ENCODE measurements at regions not wholly inside any gene's neighbourhood (a gene's known extent, or its start where the extent isn't known, plus 50 kb on each side); places are given as distances from the start of the nearest gene placed in this dataset.

DNA sequence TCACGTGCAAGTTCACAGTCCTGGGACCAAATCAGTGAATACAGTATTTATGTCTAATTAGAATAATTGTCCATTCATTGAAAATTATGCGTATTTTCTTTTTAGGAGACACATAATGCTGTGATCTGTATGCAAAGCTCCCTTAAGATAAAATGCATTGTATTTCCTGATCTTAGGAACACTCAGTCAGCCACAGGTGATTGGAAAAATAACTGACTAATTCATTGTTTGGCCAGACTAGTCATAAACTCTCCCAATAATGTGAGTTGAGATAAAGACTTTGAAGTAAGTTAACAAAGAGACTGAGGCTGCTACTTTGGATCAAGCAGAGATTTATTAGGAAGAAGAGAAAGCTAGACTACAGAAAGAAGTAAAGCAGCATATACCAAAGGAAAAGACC is 182.2 kb downstream of the GNAI1 start:
- 78 to 84% methylated on average over 2 of the region's 2 CpGs for WGBS, 2 donors
- TF ChIP-seq EP300 (IDR thresholded peaks at IDR 0.05): no peak
- no peak for TF ChIP-seq POLR2A (IDR thresholded peaks at IDR 0.05)
- TF ChIP-seq, protein P1, sequence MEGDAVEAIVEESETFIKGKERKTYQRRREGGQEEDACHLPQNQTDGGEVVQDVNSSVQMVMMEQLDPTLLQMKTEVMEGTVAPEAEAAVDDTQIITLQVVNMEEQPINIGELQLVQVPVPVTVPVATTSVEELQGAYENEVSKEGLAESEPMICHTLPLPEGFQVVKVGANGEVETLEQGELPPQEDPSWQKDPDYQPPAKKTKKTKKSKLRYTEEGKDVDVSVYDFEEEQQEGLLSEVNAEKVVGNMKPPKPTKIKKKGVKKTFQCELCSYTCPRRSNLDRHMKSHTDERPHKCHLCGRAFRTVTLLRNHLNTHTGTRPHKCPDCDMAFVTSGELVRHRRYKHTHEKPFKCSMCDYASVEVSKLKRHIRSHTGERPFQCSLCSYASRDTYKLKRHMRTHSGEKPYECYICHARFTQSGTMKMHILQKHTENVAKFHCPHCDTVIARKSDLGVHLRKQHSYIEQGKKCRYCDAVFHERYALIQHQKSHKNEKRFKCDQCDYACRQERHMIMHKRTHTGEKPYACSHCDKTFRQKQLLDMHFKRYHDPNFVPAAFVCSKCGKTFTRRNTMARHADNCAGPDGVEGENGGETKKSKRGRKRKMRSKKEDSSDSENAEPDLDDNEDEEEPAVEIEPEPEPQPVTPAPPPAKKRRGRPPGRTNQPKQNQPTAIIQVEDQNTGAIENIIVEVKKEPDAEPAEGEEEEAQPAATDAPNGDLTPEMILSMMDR (IDR thresholded peaks at IDR 0.05): no peak
- peaks cover 0 to 6% (median 0%) of the 10 kb centered on the region in 4 donors for H3K4me1 ChIP-seq
- H3K36me3 ChIP-seq: no peaks in the 10 kb centered on the region
- no peak for DNase-seq (ENCODE audit: low spot score in 2 of 2)
- no peaks in the 10 kb centered on the region for H3K27me3 ChIP-seq
- no peak overlapping the region for H3K4me3 ChIP-seq
- H3K9me3 ChIP-seq: no peaks in the 10 kb centered on the region
- H3K27ac ChIP-seq: no peak overlapping the region

DNA sequence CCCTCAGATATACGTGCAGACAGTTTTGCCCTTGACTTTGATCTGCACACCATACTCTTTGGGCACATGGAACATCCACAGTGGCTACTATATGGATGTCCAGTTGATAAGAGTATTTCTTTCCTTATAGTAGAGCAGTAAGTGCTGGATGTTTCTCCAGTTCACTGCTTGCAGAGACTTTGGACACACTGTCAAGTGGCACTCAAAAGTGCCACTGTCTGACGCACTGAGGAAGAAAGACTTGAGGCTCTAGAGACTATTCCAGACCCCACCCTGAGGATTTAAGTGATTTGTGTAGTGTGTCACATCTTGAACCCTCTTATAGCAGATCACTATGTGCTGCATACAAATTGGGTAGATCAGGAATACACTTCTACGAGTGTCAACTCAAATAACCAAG is 179.1 kb downstream of the GNAI1 start:
- DNase-seq (ENCODE audit: low spot score in 2 of 2): no peak
- Histone ChIP-seq H3K4me1 (peaks cover 0 to 10% (median 0%) of the 10 kb centered on the region in 4 donors), H3K27ac (no peak overlapping the region), H3K9me3 (no peaks in the 10 kb centered on the region), H3K27me3 (no peaks in the 10 kb centered on the region), H3K4me3 (no peak overlapping the region), H3K36me3 (no peaks in the 10 kb centered on the region)
- WGBS, 2 donors: 93 to 97% methylated on average over 3 of the region's 3 CpGs
- TF ChIP-seq, protein P1 (IDR thresholded peaks at IDR 0.05): no peak

DNA sequence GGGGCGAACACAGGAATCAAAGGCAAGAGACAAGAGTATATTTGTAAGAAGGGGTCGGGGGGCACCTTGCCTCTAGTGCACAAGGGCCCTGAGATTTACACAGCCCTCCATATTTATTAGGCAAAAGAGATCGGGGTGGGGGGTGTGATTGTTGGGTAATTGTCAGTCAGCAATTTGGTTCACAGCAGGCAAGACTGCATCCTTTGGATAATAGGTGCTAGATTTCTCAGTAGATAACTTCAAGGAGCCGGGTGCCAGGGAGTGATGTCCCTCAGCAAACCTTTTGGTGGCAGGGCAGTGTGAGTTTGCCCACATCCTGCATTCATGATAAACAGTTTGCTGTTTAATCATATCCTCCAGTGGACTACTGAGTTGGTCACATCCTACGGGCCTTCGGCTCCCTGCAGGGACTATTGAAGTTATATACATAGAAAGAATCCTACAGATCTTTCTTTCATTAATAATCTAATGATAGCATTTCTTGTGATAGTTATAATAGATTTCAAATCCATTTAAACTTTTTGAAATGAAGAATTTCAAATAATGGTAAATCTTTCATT is 178.5 kb downstream of the GNAI1 start:
- WGBS, 2 donors: 93 to 94% methylated on average over 6 of the region's 6 CpGs
- H3K27ac ChIP-seq: no peak overlapping the region

DNA sequence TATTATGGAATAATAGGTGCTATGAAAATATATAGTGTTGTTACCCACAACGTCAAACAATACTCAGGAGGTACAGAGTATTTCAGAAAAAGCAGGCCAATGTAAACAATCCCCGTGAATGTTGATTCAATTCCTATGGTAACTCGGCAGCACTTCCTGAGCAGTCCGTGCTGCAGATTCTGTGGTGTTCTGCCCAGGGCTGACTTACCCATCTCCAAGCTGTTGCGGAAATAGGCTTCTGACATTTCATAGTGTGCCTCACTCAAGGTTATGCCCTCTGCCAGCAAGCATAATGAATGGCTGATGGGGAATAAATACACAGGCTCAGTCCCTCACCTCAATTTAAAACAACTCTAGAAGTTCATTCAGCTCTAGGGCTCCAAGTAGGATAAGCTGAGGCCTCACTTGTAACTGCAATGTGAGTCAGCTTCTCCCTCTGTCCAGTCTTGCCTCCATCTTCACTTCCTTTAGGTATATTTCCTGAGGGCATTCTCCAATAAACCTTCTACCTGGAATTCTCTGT is 177.6 kb downstream of the GNAI1 start:
- Histone ChIP-seq H3K4me1 (peaks cover 0 to 10% (median 0%) of the 10 kb centered on the region in 4 donors), H3K36me3 (no peaks in the 10 kb centered on the region), H3K9me3 (no peaks in the 10 kb centered on the region), H3K27ac (no peak overlapping the region), H3K27me3 (no peaks in the 10 kb centered on the region), H3K4me3 (no peak overlapping the region)
- DNase-seq (ENCODE audit: low spot score in 2 of 2): no peak
- WGBS, 2 donors: 30 to 41% methylated on average over 5 of the region's 5 CpGs
- TF ChIP-seq, protein P1 (IDR thresholded peaks at IDR 0.05): no peak
- TF ChIP-seq POLR2A (IDR thresholded peaks at IDR 0.05) (no peak), EP300 (IDR thresholded peaks at IDR 0.05) (no peak)

More for the DNA sequence above, 178.5 kb downstream of the GNAI1 start:
- H3K27me3 ChIP-seq: no peaks in the 10 kb centered on the region
- no peaks in the 10 kb centered on the region for H3K36me3 ChIP-seq
- H3K4me1 ChIP-seq: peaks cover 0 to 10% (median 0%) of the 10 kb centered on the region in 4 donors
- H3K4me3 ChIP-seq: no peak overlapping the region
- H3K9me3 ChIP-seq: no peaks in the 10 kb centered on the region
- TF ChIP-seq POLR2A (IDR thresholded peaks at IDR 0.05) (no peak), EP300 (IDR thresholded peaks at IDR 0.05) (no peak)
- TF ChIP-seq, protein P1 (IDR thresholded peaks at IDR 0.05): no peak
- DNase-seq (ENCODE audit: low spot score in 2 of 2): no peak

DNA sequence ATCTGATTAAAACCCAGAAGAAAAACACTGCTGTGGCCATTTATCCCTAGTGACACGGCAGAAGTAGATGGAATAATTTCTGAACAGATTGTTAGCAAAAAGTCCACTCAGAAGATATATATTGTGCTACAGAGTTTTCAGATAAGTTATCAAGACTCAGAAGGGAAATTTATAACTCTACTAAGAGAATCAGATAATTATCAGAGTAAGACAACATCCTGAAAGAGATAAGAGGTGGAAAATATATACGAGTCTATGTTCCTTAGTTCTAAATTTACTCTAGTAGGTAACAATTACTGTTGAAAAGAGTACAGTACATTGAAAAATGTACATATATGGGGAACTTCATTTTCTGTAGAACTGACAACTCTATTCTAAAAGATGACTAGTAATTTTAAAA is 176.7 kb downstream of the GNAI1 start:
- no peaks in the 10 kb centered on the region for H3K36me3 ChIP-seq
- H3K9me3 ChIP-seq: no peaks in the 10 kb centered on the region
- H3K4me1 ChIP-seq: peaks cover 0 to 10% (median 0%) of the 10 kb centered on the region in 4 donors
- TF ChIP-seq EP300 (IDR thresholded peaks at IDR 0.05) (no peak), POLR2A (IDR thresholded peaks at IDR 0.05) (no peak)
- TF ChIP-seq, protein P1 (IDR thresholded peaks at IDR 0.05): no peak
- 69 to 82% methylated on average over 2 of the region's 2 CpGs for WGBS, 2 donors
- DNase-seq (ENCODE audit: low spot score in 2 of 2): no peak
- no peak overlapping the region for H3K4me3 ChIP-seq
- H3K27me3 ChIP-seq: no peaks in the 10 kb centered on the region
- H3K27ac ChIP-seq: no peak overlapping the region
